HepG2 (cell line): ENCODE measurements at regions not wholly inside any gene's neighbourhood (a gene's known extent, or its start where the extent isn't known, plus 50 kb on each side); places are given as distances from the start of the nearest gene placed in this dataset.

Experiments
- JUN ChIP-seq: sonication (generic); formaldehyde crosslinking; IDR thresholded peaks from 2 replicates; pipeline ENCODE4 v1.4.0; 2020; ENCODE audit warnings: mild to moderate bottlenecking, missing genetic modification reagents
- NCOA2 ChIP-seq: sonication (generic); formaldehyde crosslinking; IDR thresholded peaks from 2 replicates; pipeline ENCODE4 v1.8.0; 2022; ENCODE audit warnings: inconsistent platforms
- PCBP2 ChIP-seq: fragments of 200-400 bp; formaldehyde crosslinking; optimal IDR thresholded peaks from 2 replicates; pipeline ENCODE3; 2018; ENCODE audit warnings: low read length, low read depth; ENCODE audit not compliant: poor library complexity, severe bottlenecking
- SP2 ChIP-seq: sonication (generic); formaldehyde crosslinking; IDR thresholded peaks from 2 replicates; pipeline ENCODE4 v1.5.1; 2020; ENCODE audit warnings: mild to moderate bottlenecking, missing genetic modification reagents
- ZNF883 ChIP-seq: sonication (generic); formaldehyde crosslinking; IDR thresholded peaks from 2 replicates; pipeline ENCODE4 v1.5.1; 2020; ENCODE audit warnings: mild to moderate bottlenecking, missing genetic modification reagents; ENCODE audit errors: not compliant biosample characterization
- TF ChIP-seq, protein P1 (sequence below): sonication (generic); formaldehyde crosslinking; IDR thresholded peaks from 2 replicates; pipeline ENCODE4 v1.8.1; 2023; ENCODE audit warnings: missing genetic modification reagents, inconsistent platforms, borderline replicate concordance

GRCh38 chr18:76230791-76231190 is 264.3 kb downstream of the ZNF516 start:
- TF ChIP-seq, protein P1, sequence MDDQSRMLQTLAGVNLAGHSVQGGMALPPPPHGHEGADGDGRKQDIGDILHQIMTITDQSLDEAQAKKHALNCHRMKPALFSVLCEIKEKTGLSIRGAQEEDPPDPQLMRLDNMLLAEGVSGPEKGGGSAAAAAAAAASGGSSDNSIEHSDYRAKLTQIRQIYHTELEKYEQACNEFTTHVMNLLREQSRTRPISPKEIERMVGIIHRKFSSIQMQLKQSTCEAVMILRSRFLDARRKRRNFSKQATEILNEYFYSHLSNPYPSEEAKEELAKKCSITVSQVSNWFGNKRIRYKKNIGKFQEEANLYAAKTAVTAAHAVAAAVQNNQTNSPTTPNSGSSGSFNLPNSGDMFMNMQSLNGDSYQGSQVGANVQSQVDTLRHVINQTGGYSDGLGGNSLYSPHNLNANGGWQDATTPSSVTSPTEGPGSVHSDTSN (CRISPR knock-in tag), result no peak
- TF ChIP-seq NCOA2 (CRISPR knock-in tag) (no peak), SP2 (CRISPR knock-in tag) (no peak), ZNF883 (no peak), PCBP2 (no peak), JUN (CRISPR knock-in tag) (no peak)
